GM23248 (cell line): ENCODE measurements at regions not wholly inside any gene's neighbourhood (a gene's known extent, or its start where the extent isn't known, plus 50 kb on each side); places are given as distances from the start of the nearest gene placed in this dataset.

ENCODE experiments used
- EZH2 ChIP-seq: fragments of 200-600 bp; sonication (generic); IDR thresholded peaks from 2 replicates; pipeline ENCODE4 v1.6.1; 2018; ENCODE audit warnings: antibody characterized with exemption, mild to moderate bottlenecking; ENCODE audit not compliant: insufficient read depth, poor library complexity, severe bottlenecking
- EZH2phosphoT487 ChIP-seq: fragments of 200-600 bp; sonication (generic); IDR thresholded peaks from 2 replicates; pipeline ENCODE4 v1.6.1; 2018; ENCODE audit warnings: antibody characterized with exemption, moderate library complexity, mild to moderate bottlenecking, low read depth; ENCODE audit not compliant: insufficient read depth

- no peak for TF ChIP-seq EZH2
- TF ChIP-seq EZH2phosphoT487, result no peak
Observed at GRCh38 chr14:86973177-86973576, 1019.8 kb downstream of the GALC start.
